Hematopoietic multipotent progenitor cell (in vitro differentiated cells): ENCODE measurements at regions not wholly inside any gene's neighbourhood (a gene's known extent, or its start where the extent isn't known, plus 50 kb on each side); places are given as distances from the start of the nearest gene placed in this dataset.
A peak's percentile ranks its signal among the peaks of the same experiment; 100 is the strongest.

Experiments used
- DNase-seq, 3 donors: peaks; one replicate each; pipeline ENCODE4 v3.0.0-alpha.2; 2011 to 2015; ENCODE audit warnings: low read depth in 2 of 3, low spot score in 2 of 3

GRCh38 chr5:108650997-108651396 lies 96.7 kb upstream of the FER start:
- DNase-seq: no peak

- peak in 1 of 3 donors; percentile 48 for DNase-seq
Measured at GRCh38 chr5:108649646-108650045, 98.1 kb upstream of the FER start.

- DNase-seq: no peak
Measured at GRCh38 chr5:108649106-108649505, 98.6 kb upstream of the FER start.

GRCh38 chr5:108642170-108642906 lies 105.4 kb upstream of the FER start:
- peak; percentile 5 to 83 (median 71) for DNase-seq

GRCh38 chr5:108641596-108641995 lies 106.1 kb upstream of the FER start:
- no peak for DNase-seq

GRCh38 chr5:108639366-108639765 lies 108.3 kb upstream of the FER start:
- no peak for DNase-seq

GRCh38 chr5:108638021-108638420 lies 109.7 kb upstream of the FER start:
- DNase-seq: no peak

- no peak for DNase-seq
Measured at GRCh38 chr5:108637134-108637533, 110.6 kb upstream of the FER start.

- DNase-seq: no peak
Measured at GRCh38 chr5:108636135-108636853, 111.4 kb upstream of the FER start.

- no peak for DNase-seq
Measured at GRCh38 chr5:108634617-108635288, 112.9 kb upstream of the FER start.

GRCh38 chr5:108634010-108634616 lies 113.6 kb upstream of the FER start:
- no peak for DNase-seq

GRCh38 chr5:108629779-108630528 lies 117.7 kb upstream of the FER start:
- DNase-seq: no peak

- DNase-seq: no peak
Measured at GRCh38 chr5:108625654-108626053, 122.0 kb upstream of the FER start.

- no peak for DNase-seq
Measured at GRCh38 chr5:108623826-108624225, 123.9 kb upstream of the FER start.

GRCh38 chr5:108620516-108620915 lies 127.2 kb upstream of the FER start:
- DNase-seq: no peak

- DNase-seq: no peak
Measured at GRCh38 chr5:108619815-108620214, 127.9 kb upstream of the FER start.

GRCh38 chr5:108617467-108618435 lies 129.9 kb upstream of the FER start:
- no peak for DNase-seq

- DNase-seq: no peak
Measured at GRCh38 chr5:108615216-108615615, 132.5 kb upstream of the FER start.

- no peak for DNase-seq
Measured at GRCh38 chr5:108607421-108607820, 140.3 kb upstream of the FER start.
